ENCODE measurements at regions not wholly inside any gene's neighbourhood (a gene's known extent, or its start where the extent isn't known, plus 50 kb on each side); places are given as distances from the start of the nearest gene placed in this dataset.
A peak's percentile ranks its signal among the peaks of the same experiment; 100 is the strongest.

DNA sequence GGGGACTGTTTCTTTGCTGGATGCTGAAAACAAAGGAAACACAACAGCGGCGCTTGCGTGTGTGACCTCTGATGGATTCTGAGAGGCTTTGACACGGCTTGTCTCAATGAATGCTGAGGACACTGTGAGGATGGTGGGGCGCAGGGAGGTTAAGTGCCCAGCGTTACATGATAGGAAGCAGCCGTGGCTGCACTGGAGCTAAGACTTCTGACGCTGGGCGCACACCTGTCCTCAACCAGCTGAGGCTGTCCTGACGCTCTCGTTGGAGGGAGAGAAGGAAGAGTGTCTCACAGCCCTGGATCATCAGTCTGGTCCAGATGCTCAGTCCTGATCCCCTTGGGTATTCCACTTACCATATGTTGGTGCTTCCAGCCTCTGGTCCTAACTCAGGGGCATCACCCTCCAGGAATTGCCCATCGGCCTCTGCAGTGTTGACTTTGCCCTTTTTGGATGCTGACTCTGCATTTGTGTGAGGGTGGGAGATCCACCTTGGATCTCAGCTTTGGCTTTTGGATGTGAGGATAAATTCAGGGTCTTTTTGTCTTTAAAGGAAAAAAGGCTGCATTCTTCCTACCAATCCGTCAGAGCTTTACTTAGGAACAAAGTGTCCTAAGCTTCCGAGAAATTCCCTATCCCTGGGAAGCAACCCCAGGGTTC lies 125.2 kb downstream of the ZNF664 start:
- BruUV-seq (replicated peaks), result no TSS peak
- Histone ChIP-seq H2AFZ (ENCODE audit: low read length) (no peak overlapping the region), H3K79me2 (ENCODE audit: insufficient read depth, low read length) (no peaks in the 10 kb centered on the region), H3K4me3 (replicated peaks in 1 of 3; ENCODE audit: insufficient read depth in 1 of 3, low read depth in 2 of 3, low read length in 3 of 3) (no peak overlapping the region), H3K9me3 (ENCODE audit: low read length) (peaks cover 4% of the 10 kb centered on the region), H3K27me3 (ENCODE audit: control insufficient read depth in 1 of 2, insufficient read depth in 2 of 2, low read length in 2 of 2) (peaks cover 2 to 26% of the 10 kb centered on the region in 2 experiments; a peak in 3 of 5 replicates), H3K36me3 (replicated peaks in 1 of 2; ENCODE audit: control insufficient read depth in 1 of 2, insufficient read depth in 2 of 2, low read length in 2 of 2) (no peaks in the 10 kb centered on the region), H3K27ac (ENCODE audit: extremely low read length, insufficient read depth, low read length) (no peak overlapping the region), H3K4me2 (ENCODE audit: low read depth, low read length) (no peak overlapping the region), H3K9ac (ENCODE audit: insufficient read depth, low read depth, low read length) (no peak overlapping the region), H3K4me1 (ENCODE audit: insufficient read depth, low read length) (peaks cover 8% of the 10 kb centered on the region), H4K20me1 (ENCODE audit: insufficient read depth, low read length) (no peaks in the 10 kb centered on the region)
- intact Hi-C loops (cut with micrococcal nuclease; ENCODE audit: unreplicated experiment), result no loop called here
- ChIA-PET CTCF (ENCODE audit: low intra/inter-chr PET ratio, low total read pairs) (no interaction called here), POLR2A (no interaction called here)
- no peak for FAIRE-seq
- in situ Hi-C loops (cut with HindIII; ENCODE audit: extremely low pct_ligation_motif_present, low pct_unique_long_range_greater_than_20kb), result no loop called here
- DNase-seq (ENCODE audit: low spot score), result no peak
- TF ChIP-seq MAFK (conservative IDR thresholded peaks at IDR 0.05 in 1 of 2, IDR thresholded peaks at IDR 0.05 in 1 of 2; ENCODE audit: low read length in 2 of 2) (peak; percentile 57 to 80; a peak in 3 of 4 replicates), HDAC1 (CRISPR knock-in tag; IDR thresholded peaks at IDR 0.05) (no peak), MAFF (IDR thresholded peaks at IDR 0.05; ENCODE audit: low read depth, low read length) (peak; percentile 69)
- no peak for ATAC-seq
- 66% methylated on average over 13 of the region's 14 CpGs for WGBS (ENCODE audit: low lambda C conversion rate)

DNA sequence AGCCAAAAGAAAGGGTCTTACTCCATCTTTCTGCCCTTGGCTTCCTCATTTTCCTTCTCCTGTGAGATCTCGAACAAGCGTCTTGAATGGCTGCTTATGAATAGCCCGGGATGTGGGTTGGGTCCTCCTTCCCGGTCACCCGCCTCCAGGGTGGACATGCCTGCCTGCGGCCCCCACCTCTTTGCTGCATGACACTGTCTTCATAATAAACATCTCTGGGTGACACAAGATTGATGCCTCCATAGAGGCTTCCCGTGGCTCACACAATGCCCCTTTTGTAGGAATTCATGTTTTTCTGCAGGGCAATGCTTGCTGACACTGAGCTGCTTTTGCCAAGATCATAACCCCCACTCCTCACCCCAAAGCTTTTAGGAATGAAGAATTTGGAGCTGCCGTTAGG lies 125.9 kb downstream of the ZNF664 start:
- peaks cover 8% of the 10 kb centered on the region for H3K4me1 ChIP-seq (ENCODE audit: insufficient read depth, low read length)
- peaks cover 2 to 26% of the 10 kb centered on the region in 2 experiments; a peak in 3 of 5 replicates for H3K27me3 ChIP-seq (ENCODE audit: control insufficient read depth in 1 of 2, insufficient read depth in 2 of 2, low read length in 2 of 2)
- H3K4me2 ChIP-seq (ENCODE audit: low read depth, low read length), result no peak overlapping the region
- no peaks in the 10 kb centered on the region for H3K36me3 ChIP-seq (replicated peaks in 1 of 2; ENCODE audit: control insufficient read depth in 1 of 2, insufficient read depth in 2 of 2, low read length in 2 of 2)
- POLR2A ChIA-PET, result no interaction called here
- ATAC-seq (no peak), FAIRE-seq (no peak), DNase-seq (ENCODE audit: low spot score) (no peak)
- intact Hi-C loops (cut with micrococcal nuclease; ENCODE audit: unreplicated experiment) (no loop called here), in situ Hi-C loops (cut with HindIII; ENCODE audit: extremely low pct_ligation_motif_present, low pct_unique_long_range_greater_than_20kb) (no loop called here)
- CTCF ChIA-PET (ENCODE audit: low intra/inter-chr PET ratio, low total read pairs), result no interaction called here
- H3K79me2 ChIP-seq (ENCODE audit: insufficient read depth, low read length), result no peaks in the 10 kb centered on the region
- H2AFZ ChIP-seq (ENCODE audit: low read length), result no peak overlapping the region
- H4K20me1 ChIP-seq (ENCODE audit: insufficient read depth, low read length), result no peaks in the 10 kb centered on the region
- no peaks in the 10 kb centered on the region for H3K9me3 ChIP-seq (ENCODE audit: low read length)
- no peak overlapping the region for H3K27ac ChIP-seq (ENCODE audit: extremely low read length, insufficient read depth, low read length)
- WGBS (ENCODE audit: low lambda C conversion rate), result 48% methylated on average over 8 of the region's 8 CpGs
- H3K9ac ChIP-seq (ENCODE audit: insufficient read depth, low read depth, low read length), result no peak overlapping the region
- H3K4me3 ChIP-seq (replicated peaks in 1 of 3; ENCODE audit: insufficient read depth in 1 of 3, low read depth in 2 of 3, low read length in 3 of 3), result no peak overlapping the region
- no TSS peak for BruUV-seq (replicated peaks)
- TF ChIP-seq, protein P1, sequence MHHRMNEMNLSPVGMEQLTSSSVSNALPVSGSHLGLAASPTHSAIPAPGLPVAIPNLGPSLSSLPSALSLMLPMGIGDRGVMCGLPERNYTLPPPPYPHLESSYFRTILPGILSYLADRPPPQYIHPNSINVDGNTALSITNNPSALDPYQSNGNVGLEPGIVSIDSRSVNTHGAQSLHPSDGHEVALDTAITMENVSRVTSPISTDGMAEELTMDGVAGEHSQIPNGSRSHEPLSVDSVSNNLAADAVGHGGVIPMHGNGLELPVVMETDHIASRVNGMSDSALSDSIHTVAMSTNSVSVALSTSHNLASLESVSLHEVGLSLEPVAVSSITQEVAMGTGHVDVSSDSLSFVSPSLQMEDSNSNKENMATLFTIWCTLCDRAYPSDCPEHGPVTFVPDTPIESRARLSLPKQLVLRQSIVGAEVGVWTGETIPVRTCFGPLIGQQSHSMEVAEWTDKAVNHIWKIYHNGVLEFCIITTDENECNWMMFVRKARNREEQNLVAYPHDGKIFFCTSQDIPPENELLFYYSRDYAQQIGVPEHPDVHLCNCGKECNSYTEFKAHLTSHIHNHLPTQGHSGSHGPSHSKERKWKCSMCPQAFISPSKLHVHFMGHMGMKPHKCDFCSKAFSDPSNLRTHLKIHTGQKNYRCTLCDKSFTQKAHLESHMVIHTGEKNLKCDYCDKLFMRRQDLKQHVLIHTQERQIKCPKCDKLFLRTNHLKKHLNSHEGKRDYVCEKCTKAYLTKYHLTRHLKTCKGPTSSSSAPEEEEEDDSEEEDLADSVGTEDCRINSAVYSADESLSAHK (CRISPR knock-in tag; IDR thresholded peaks at IDR 0.05; ENCODE audit: borderline replicate concordance), result no peak
- no peak for TF ChIP-seq MIXL1 (CRISPR knock-in tag; IDR thresholded peaks at IDR 0.05)
- TF ChIP-seq, protein P2, sequence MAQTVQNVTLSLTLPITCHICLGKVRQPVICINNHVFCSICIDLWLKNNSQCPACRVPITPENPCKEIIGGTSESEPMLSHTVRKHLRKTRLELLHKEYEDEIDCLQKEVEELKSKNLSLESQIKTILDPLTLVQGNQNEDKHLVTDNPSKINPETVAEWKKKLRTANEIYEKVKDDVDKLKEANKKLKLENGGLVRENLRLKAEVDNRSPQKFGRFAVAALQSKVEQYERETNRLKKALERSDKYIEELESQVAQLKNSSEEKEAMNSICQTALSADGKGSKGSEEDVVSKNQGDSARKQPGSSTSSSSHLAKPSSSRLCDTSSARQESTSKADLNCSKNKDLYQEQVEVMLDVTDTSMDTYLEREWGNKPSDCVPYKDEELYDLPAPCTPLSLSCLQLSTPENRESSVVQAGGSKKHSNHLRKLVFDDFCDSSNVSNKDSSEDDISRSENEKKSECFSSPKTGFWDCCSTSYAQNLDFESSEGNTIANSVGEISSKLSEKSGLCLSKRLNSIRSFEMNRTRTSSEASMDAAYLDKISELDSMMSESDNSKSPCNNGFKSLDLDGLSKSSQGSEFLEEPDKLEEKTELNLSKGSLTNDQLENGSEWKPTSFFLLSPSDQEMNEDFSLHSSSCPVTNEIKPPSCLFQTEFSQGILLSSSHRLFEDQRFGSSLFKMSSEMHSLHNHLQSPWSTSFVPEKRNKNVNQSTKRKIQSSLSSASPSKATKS (CRISPR knock-in tag; IDR thresholded peaks at IDR 0.05), result no peak
- no peak for TF ChIP-seq HIVEP1 (CRISPR knock-in tag; IDR thresholded peaks at IDR 0.05)
- no peak for TF ChIP-seq JDP2 (CRISPR knock-in tag; IDR thresholded peaks at IDR 0.05; ENCODE audit: borderline replicate concordance)
- TF ChIP-seq ZSCAN12 (CRISPR knock-in tag; IDR thresholded peaks at IDR 0.05), result no peak
- TF ChIP-seq, protein P3, sequence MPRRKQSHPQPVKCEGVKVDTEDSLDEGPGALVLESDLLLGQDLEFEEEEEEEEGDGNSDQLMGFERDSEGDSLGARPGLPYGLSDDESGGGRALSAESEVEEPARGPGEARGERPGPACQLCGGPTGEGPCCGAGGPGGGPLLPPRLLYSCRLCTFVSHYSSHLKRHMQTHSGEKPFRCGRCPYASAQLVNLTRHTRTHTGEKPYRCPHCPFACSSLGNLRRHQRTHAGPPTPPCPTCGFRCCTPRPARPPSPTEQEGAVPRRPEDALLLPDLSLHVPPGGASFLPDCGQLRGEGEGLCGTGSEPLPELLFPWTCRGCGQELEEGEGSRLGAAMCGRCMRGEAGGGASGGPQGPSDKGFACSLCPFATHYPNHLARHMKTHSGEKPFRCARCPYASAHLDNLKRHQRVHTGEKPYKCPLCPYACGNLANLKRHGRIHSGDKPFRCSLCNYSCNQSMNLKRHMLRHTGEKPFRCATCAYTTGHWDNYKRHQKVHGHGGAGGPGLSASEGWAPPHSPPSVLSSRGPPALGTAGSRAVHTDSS (CRISPR knock-in tag; conservative IDR thresholded peaks at IDR 0.05), result no peak
- no peak for TF ChIP-seq CENPX (CRISPR knock-in tag; IDR thresholded peaks at IDR 0.05)
- no peak for TF ChIP-seq ZNF317 (CRISPR knock-in tag; IDR thresholded peaks at IDR 0.05)
